ENCODE measurements at regions not wholly inside any gene's neighbourhood (a gene's known extent, or its start where the extent isn't known, plus 50 kb on each side); places are given as distances from the start of the nearest gene placed in this dataset.

GRCh38 chr1:22349362-22350043 lies 102.1 kb upstream of the ZBTB40 start:
- no peak overlapping the region for H2AFZ ChIP-seq (ENCODE audit: low read depth, low read length)
- no peaks in the 10 kb centered on the region for H4K20me1 ChIP-seq (replicated peaks; ENCODE audit: control insufficient read depth, extremely low read depth, insufficient read depth, low read length)
- no peak overlapping the region for H3K27ac ChIP-seq (ENCODE audit: insufficient read depth, low read depth, low read length)
- H3K4me2 ChIP-seq (ENCODE audit: insufficient read depth, low read length): no peak overlapping the region
- intact Hi-C loops (cut with micrococcal nuclease) (no loop called here), dilution Hi-C loops (cut with MboI; ENCODE audit: extremely low pct_ligation_motif_present, low sequenced_read_pairs) (no loop called here)
- H3K36me3 ChIP-seq (ENCODE audit: control insufficient read depth in 2 of 2, extremely low read depth in 1 of 2, insufficient read depth in 2 of 2, low read length in 2 of 2): no peaks in the 10 kb centered on the region
- POLR2A ChIA-PET: no interaction called here
- BruUV-seq (replicated peaks): no TSS peak
- H3K4me1 ChIP-seq (ENCODE audit: control insufficient read depth, extremely low read depth, insufficient read depth, low read length): peaks cover 10% of the 10 kb centered on the region
- H3K9ac ChIP-seq (replicated peaks; ENCODE audit: extremely low read depth, insufficient read depth, low read length): no peak overlapping the region
- H3K4me3 ChIP-seq (replicated peaks in 1 of 3; ENCODE audit: insufficient read depth in 1 of 3, low read depth in 1 of 3, low read length in 3 of 3): no peak overlapping the region
- CTCF ChIA-PET: no interaction called here
- DNase-seq (ENCODE audit: low read depth, low spot score) (no peak), FAIRE-seq (no peak)
- H3K27me3 ChIP-seq (ENCODE audit: control insufficient read depth in 2 of 2, insufficient read depth in 2 of 2, low read length in 2 of 2): peaks cover 17 to 26% of the 10 kb centered on the region in 2 experiments
- no peaks in the 10 kb centered on the region for H3K9me3 ChIP-seq (replicated peaks; ENCODE audit: control insufficient read depth, insufficient read depth, low read length)
- H3K9me1 ChIP-seq (replicated peaks; ENCODE audit: control insufficient read depth, extremely low read depth, insufficient read depth, low read length): no peaks in the 10 kb centered on the region
- no peaks in the 10 kb centered on the region for H3K79me2 ChIP-seq (ENCODE audit: control insufficient read depth, insufficient read depth, low read length)
- TF ChIP-seq GATA2 (IDR thresholded peaks at IDR 0.05; ENCODE audit: insufficient read depth, insufficient read length, low read depth, low read length) (no peak), CTCF (IDR thresholded peaks at IDR 0.05; ENCODE audit: extremely low read depth in 1 of 2, insufficient read depth in 1 of 2, low read depth in 1 of 2, low read length in 2 of 2) (no peak), POLR2A (IDR thresholded peaks at IDR 0.05; ENCODE audit: low read depth, low read length) (no peak), MAX (IDR thresholded peaks at IDR 0.05; ENCODE audit: insufficient read depth, insufficient read length) (no peak), POLR2AphosphoS5 (IDR thresholded peaks at IDR 0.05; ENCODE audit: insufficient read depth, low read depth, low read length) (no peak), JUN (IDR thresholded peaks at IDR 0.05; ENCODE audit: borderline replicate concordance, insufficient read depth, insufficient read length, low read depth) (no peak)

Data from endothelial cell of umbilical vein (primary cell).